Gastrocnemius medialis (tissue), 4 donors: ENCODE measurements at regions not wholly inside any gene's neighbourhood (a gene's known extent, or its start where the extent isn't known, plus 50 kb on each side); places are given as distances from the start of the nearest gene placed in this dataset.

ENCODE experiments used
- ATAC-seq, 2 donors: fragments of 150-250 bp; one replicate each; pipeline ENCODE4 v1.9.1; 2016
- DNase-seq, 2 donors: peaks; one replicate each; pipeline ENCODE4 v3.0.0-alpha.2; 2019
- H3K27ac ChIP-seq, 4 donors: fragments of 200-600 bp; sonication (generic); 1 replicate in 1 of 4; 2 replicates in 3 of 4; pipeline ENCODE4 v1.5.1; 2016 to 2018; ENCODE audit warnings: mild to moderate bottlenecking in 2 of 4, moderate library complexity in 1 of 4
- H3K27me3 ChIP-seq, 3 donors: fragments of 200-600 bp; sonication (generic) in 2 of 3; 1 replicate in 1 of 3; 2 replicates in 2 of 3; pipeline versions ENCODE4 v1.5.1 to v1.6.0; 2016 to 2019; ENCODE audit warnings: mild to moderate bottlenecking in 1 of 3, moderate library complexity in 1 of 3
- H3K36me3 ChIP-seq, 2 donors: fragments of 200-600 bp; sonication (generic) in 1 of 2; one replicate each; pipeline ENCODE4 v1.5.1; 2017 to 2018
- H3K4me1 ChIP-seq, 2 donors: fragments of 200-600 bp; sonication (generic) in 1 of 2; one replicate each; pipeline ENCODE4 v1.5.1; 2016 to 2017; ENCODE audit warnings: mild to moderate bottlenecking in 2 of 2
- H3K4me3 ChIP-seq, 4 donors: fragments of 200-600 bp; sonication (generic) in 3 of 4; 1 replicate in 1 of 4; 2 replicates in 3 of 4; pipeline ENCODE4 v1.5.1; 2016 to 2019; ENCODE audit warnings: mild to moderate bottlenecking in 2 of 4
- H3K9me3 ChIP-seq, 3 donors: fragments of 200-600 bp; sonication (generic) in 2 of 3; 1 replicate in 1 of 3; 2 replicates in 2 of 3; pipeline ENCODE4 v1.5.1; 2016 to 2019
- POLR2A ChIP-seq, 2 donors: fragments of 450-650 bp; IDR thresholded peaks; one replicate each; pipeline ENCODE4 v1.6.1; 2017; ENCODE audit warnings: antibody characterized with exemption in 2 of 2, mild to moderate bottlenecking in 2 of 2, moderate library complexity in 2 of 2
- in situ Hi-C, 4 donors: fragments of 200-750 bp; cut with MboI; loops; one replicate each; pipeline versions ENCODE4 v1.15.0 to v1.8.0; 2017; ENCODE audit warnings: low sequenced_read_pairs in 4 of 4
- intact Hi-C: fragments of 100-400 bp; cut with DNase I; formaldehyde crosslinking; loops from one replicate; pipeline ENCODE4 v1.15.1; 2023; ENCODE audit warnings: low total_unique reads
- TF ChIP-seq, protein P1 (sequence below), 5 experiments: fragments of 450-650 bp in 3 of 5; fragments of 200-600 bp in 2 of 5; sonication (generic) in 2 of 5; IDR thresholded peaks in 4 of 5; conservative IDR thresholded peaks in 1 of 5; 1 replicate in 4 of 5; 2 replicates in 1 of 5; pipeline ENCODE4 v1.5.1; 2016 to 2019; ENCODE audit warnings: antibody characterized with exemption in 5 of 5, mild to moderate bottlenecking in 3 of 5, moderate library complexity in 3 of 5

DNA sequence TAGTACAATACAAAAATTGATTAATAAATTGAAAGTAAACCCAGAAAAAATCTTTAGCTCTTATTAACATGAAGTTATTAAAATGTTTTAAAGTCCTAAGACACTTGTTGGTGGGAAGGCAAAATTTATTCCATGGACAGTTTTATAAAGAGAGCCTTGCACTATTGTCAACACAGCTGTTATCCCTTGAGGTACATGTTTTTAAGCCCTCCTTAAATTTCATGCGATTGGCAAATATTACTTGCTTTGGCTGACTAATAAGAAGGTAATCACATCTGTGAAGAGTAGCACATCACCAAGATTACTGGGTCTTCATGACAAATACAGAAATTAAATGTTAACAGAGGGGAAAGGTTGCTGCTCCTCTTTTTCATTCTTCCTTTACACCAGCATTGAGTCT, 611.1 kb downstream of the BRINP3 start:
- no peak for DNase-seq
- Histone ChIP-seq H3K4me3 (no peak overlapping the region), H3K27me3 (no peaks in the 10 kb centered on the region), H3K36me3 (no peaks in the 10 kb centered on the region), H3K4me1 (no peaks in the 10 kb centered on the region), H3K27ac (no peak overlapping the region), H3K9me3 (no peaks in the 10 kb centered on the region)
- in situ Hi-C loops, result no loop called here
- no peak for ATAC-seq
- intact Hi-C loops, result no loop called here
- TF ChIP-seq, protein P1, sequence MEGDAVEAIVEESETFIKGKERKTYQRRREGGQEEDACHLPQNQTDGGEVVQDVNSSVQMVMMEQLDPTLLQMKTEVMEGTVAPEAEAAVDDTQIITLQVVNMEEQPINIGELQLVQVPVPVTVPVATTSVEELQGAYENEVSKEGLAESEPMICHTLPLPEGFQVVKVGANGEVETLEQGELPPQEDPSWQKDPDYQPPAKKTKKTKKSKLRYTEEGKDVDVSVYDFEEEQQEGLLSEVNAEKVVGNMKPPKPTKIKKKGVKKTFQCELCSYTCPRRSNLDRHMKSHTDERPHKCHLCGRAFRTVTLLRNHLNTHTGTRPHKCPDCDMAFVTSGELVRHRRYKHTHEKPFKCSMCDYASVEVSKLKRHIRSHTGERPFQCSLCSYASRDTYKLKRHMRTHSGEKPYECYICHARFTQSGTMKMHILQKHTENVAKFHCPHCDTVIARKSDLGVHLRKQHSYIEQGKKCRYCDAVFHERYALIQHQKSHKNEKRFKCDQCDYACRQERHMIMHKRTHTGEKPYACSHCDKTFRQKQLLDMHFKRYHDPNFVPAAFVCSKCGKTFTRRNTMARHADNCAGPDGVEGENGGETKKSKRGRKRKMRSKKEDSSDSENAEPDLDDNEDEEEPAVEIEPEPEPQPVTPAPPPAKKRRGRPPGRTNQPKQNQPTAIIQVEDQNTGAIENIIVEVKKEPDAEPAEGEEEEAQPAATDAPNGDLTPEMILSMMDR (IDR thresholded peaks at IDR 0.05 in 4 of 5, conservative IDR thresholded peaks at IDR 0.05 in 1 of 5), result no peak
- no peak for TF ChIP-seq POLR2A (IDR thresholded peaks at IDR 0.05)

DNA sequence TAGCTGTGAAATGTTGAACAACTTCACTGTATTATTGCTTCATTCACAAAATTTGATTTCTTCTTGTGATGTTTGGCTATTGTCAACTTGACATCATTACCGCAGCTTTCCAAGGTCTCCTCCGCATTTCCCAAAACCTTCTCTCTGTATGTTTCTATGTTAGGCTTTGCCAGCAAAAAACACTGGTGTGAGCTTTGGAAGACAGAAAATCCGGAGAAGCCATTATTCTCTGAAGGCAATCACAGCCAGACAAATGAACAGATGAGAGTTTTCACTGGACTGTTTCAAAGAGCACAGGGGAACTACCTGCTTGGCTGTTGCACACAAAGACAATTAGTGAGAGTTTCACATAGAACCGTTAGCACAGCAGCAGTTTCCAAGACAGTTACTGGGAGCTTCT, 609.6 kb downstream of the BRINP3 start:
- Histone ChIP-seq H3K9me3 (no peaks in the 10 kb centered on the region), H3K27me3 (no peaks in the 10 kb centered on the region), H3K4me3 (no peak overlapping the region), H3K27ac (no peak overlapping the region), H3K36me3 (no peaks in the 10 kb centered on the region), H3K4me1 (no peaks in the 10 kb centered on the region)
- no peak for TF ChIP-seq POLR2A (IDR thresholded peaks at IDR 0.05)
- TF ChIP-seq, protein P1 (IDR thresholded peaks at IDR 0.05 in 4 of 5, conservative IDR thresholded peaks at IDR 0.05 in 1 of 5), result no peak
- no peak for DNase-seq
- no peak for ATAC-seq
- intact Hi-C loops, result no loop called here
- in situ Hi-C loops, result no loop called here

DNA sequence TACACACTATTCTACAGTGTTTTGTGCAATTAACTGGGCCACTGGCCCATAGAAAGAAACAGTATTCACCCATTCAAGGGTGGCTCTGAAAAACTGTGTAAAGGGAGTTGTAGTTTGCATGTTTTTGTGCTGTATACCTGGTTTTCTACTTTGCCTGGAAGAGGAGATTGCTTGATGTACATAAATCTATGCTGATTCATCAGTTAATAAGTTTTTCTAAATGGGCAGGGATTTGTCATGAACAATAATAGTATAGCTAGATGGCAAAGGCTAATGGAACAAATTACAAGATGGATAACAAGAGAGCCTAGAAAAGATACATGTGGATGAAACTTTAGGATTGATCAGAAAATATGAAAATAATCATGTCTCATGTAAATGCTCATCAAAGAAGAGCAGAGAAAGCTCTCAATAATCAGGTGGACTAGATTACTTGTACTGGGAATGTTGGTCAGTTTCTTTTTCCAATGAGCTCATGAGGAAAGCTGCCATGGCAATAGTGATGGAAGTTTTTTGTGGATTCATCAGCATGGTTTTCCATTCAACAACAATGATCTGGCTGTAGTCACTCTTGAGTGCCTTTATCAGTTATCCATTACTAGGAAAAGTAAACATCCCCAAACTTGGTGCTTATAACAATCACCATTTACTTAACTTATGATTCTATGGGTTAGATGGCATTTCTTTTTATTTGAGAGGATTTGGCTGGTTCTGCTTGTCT, 602.8 kb downstream of the BRINP3 start:
- in situ Hi-C loops, result no loop called here

DNA sequence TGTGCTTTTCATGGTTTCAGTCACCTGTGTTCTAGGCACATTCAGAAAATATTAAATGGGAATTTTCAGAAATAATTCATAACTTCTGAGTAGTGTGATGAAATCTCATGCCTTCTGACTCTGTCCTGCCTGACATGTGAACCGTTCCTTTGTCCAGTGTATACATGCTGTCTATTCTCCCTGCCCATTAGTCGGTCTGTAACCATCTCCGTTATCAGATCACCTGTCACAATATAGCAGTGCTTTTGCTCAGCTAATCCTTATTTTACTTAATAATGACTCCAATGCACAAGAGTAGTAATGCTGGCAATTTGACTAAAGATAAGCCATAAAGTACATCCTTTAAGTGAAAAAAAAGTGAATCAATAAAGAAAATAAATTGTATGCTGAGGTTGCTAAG, 597.5 kb downstream of the BRINP3 start:
- no peaks in the 10 kb centered on the region for H3K4me1 ChIP-seq
- intact Hi-C loops, result no loop called here
- H3K9me3 ChIP-seq, result no peaks in the 10 kb centered on the region
- TF ChIP-seq, protein P1 (IDR thresholded peaks at IDR 0.05 in 4 of 5, conservative IDR thresholded peaks at IDR 0.05 in 1 of 5), result no peak
- TF ChIP-seq POLR2A (IDR thresholded peaks at IDR 0.05), result no peak
- ATAC-seq (no peak), DNase-seq (no peak)
- H3K36me3 ChIP-seq, result no peaks in the 10 kb centered on the region
- no peak overlapping the region for H3K4me3 ChIP-seq
- in situ Hi-C loops, result no loop called here
- no peak overlapping the region for H3K27ac ChIP-seq
- no peaks in the 10 kb centered on the region for H3K27me3 ChIP-seq

More for the DNA sequence above, 602.8 kb downstream of the BRINP3 start:
- Histone ChIP-seq H3K27me3 (no peaks in the 10 kb centered on the region), H3K36me3 (no peaks in the 10 kb centered on the region), H3K27ac (no peak overlapping the region), H3K4me3 (no peak overlapping the region), H3K9me3 (no peaks in the 10 kb centered on the region), H3K4me1 (no peaks in the 10 kb centered on the region)
- no peak for DNase-seq
- intact Hi-C loops, result no loop called here
- no peak for ATAC-seq
- no peak for TF ChIP-seq POLR2A (IDR thresholded peaks at IDR 0.05)
- TF ChIP-seq, protein P1 (IDR thresholded peaks at IDR 0.05 in 4 of 5, conservative IDR thresholded peaks at IDR 0.05 in 1 of 5), result no peak
